K562 (cell line): ENCODE measurements at regions not wholly inside any gene's neighbourhood (a gene's known extent, or its start where the extent isn't known, plus 50 kb on each side); places are given as distances from the start of the nearest gene placed in this dataset.

Experiments
- CCAR2 ChIP-seq: fragments of 200-400 bp; formaldehyde crosslinking; IDR thresholded peaks from 2 replicates; pipeline ENCODE4 v1.6.1; 2017; ENCODE audit warnings: mild to moderate bottlenecking, low read depth, low read length
- DDX20 ChIP-seq: fragments of 450-650 bp; IDR thresholded peaks from 2 replicates; pipeline ENCODE4 v1.6.1; 2016; ENCODE audit warnings: missing genetic modification characterization, low read depth, mild to moderate bottlenecking, missing compliant biosample characterization, moderate library complexity
- DIDO1 ChIP-seq: fragments of 450-650 bp; IDR thresholded peaks from 2 replicates; pipeline ENCODE4 v1.6.1; 2016; ENCODE audit warnings: low read depth, missing biosample characterization, missing genetic modification characterization
- ELF4 ChIP-seq: fragments of 450-650 bp; formaldehyde crosslinking; IDR thresholded peaks from 2 replicates; pipeline ENCODE4 v1.4.0; 2022; ENCODE audit warnings: missing genetic modification characterization
- ETV6 ChIP-seq, 3 experiments: fragments of 150-350 bp in 1 of 3; sonication (generic) in 1 of 3; formaldehyde crosslinking in 1 of 3; IDR thresholded peaks; 2 replicates each; pipeline versions ENCODE4 v1.6.1 to v1.8.0; 2014 to 2022; ENCODE audit warnings: borderline replicate concordance in 2 of 3, low read depth in 2 of 3, antibody characterized with exemption in 1 of 3, low read length in 1 of 3, mild to moderate bottlenecking in 1 of 3, missing genetic modification reagents in 1 of 3
- FOXJ2 ChIP-seq: fragments of 200-800 bp; sonication (Bioruptor generic); IDR thresholded peaks from 2 replicates; pipeline ENCODE4 v1.6.1; 2016; ENCODE audit warnings: missing genetic modification characterization, missing compliant biosample characterization
- FOXK2 ChIP-seq, 2 experiments: fragments of 450-650 bp; IDR thresholded peaks in 1 of 2; conservative IDR thresholded peaks in 1 of 2; 2 replicates each; pipeline ENCODE4 v1.6.1; 2016; ENCODE audit warnings: low read depth in 2 of 2, mild to moderate bottlenecking in 1 of 2
- GATAD2B ChIP-seq: fragments of 450-650 bp; IDR thresholded peaks from 2 replicates; pipeline ENCODE4 v1.6.1; 2017; ENCODE audit warnings: mild to moderate bottlenecking, borderline replicate concordance
- KAT7 ChIP-seq: sonication (generic); formaldehyde crosslinking; IDR thresholded peaks from 2 replicates; pipeline ENCODE4 v1.8.0; 2022; ENCODE audit warnings: missing genetic modification reagents, mild to moderate bottlenecking, borderline replicate concordance
- KLF10 ChIP-seq: fragments of 250-450 bp; sonication (Bioruptor Pico); IDR thresholded peaks from 2 replicates; pipeline ENCODE4 v1.6.1; 2021; ENCODE audit warnings: matching md5 sums
- NCOR1 ChIP-seq: fragments of 450-650 bp; IDR thresholded peaks from 2 replicates; pipeline ENCODE4 v1.6.1; 2016; ENCODE audit warnings: mild to moderate bottlenecking, moderate library complexity
- NR2C1 ChIP-seq, 2 experiments: fragments of 450-650 bp; IDR thresholded peaks; 2 replicates each; pipeline ENCODE4 v1.6.1; 2017; ENCODE audit warnings: mild to moderate bottlenecking in 2 of 2, antibody characterized with exemption in 1 of 2, inconsistent platforms in 1 of 2, missing compliant biosample characterization in 1 of 2, missing genetic modification characterization in 1 of 2
- PCBP2 ChIP-seq: fragments of 200-400 bp; formaldehyde crosslinking; IDR thresholded peaks from 2 replicates; pipeline ENCODE4 v1.6.1; 2018; ENCODE audit warnings: low read length, low read depth, mild to moderate bottlenecking, moderate library complexity; ENCODE audit not compliant: poor library complexity, severe bottlenecking
- POLR2B ChIP-seq: fragments of 450-650 bp; IDR thresholded peaks from 2 replicates; pipeline ENCODE4 v1.6.1; 2018; ENCODE audit warnings: low read depth; ENCODE audit not compliant: partially characterized antibody
- RBM15 ChIP-seq: fragments of 200-400 bp; formaldehyde crosslinking; IDR thresholded peaks from 2 replicates; pipeline ENCODE4 v1.6.1; 2018; ENCODE audit warnings: mild to moderate bottlenecking, low read length, moderate library complexity; ENCODE audit not compliant: insufficient read depth
- RFX5 ChIP-seq: IDR thresholded peaks from 2 replicates; pipeline ENCODE4 v1.6.1; 2011; ENCODE audit warnings: low read depth, mild to moderate bottlenecking, improper control_type of control experiment, low read length
- SAFB2 ChIP-seq: fragments of 200-400 bp; formaldehyde crosslinking; IDR thresholded peaks from 2 replicates; pipeline ENCODE4 v1.6.1; 2018; ENCODE audit warnings: borderline replicate concordance, low read length, low read depth, moderate library complexity; ENCODE audit not compliant: severe bottlenecking
- SIX5 ChIP-seq, 2 experiments: IDR thresholded peaks; 2 replicates each; pipeline ENCODE4 v1.6.1; 2011; ENCODE audit warnings: low read length in 2 of 2, borderline replicate concordance in 1 of 2, low read depth in 1 of 2, mild to moderate bottlenecking in 1 of 2, moderate library complexity in 1 of 2; ENCODE audit not compliant: insufficient read depth in 1 of 2
- SP1 ChIP-seq: sonication (generic); formaldehyde crosslinking; IDR thresholded peaks from 2 replicates; pipeline ENCODE4 v1.8.1; 2022; ENCODE audit warnings: mild to moderate bottlenecking, missing genetic modification reagents
- ZNF121 ChIP-seq: sonication (generic); formaldehyde crosslinking; conservative IDR thresholded peaks from 2 replicates; pipeline ENCODE4 v1.8.0; 2022; ENCODE audit warnings: missing genetic modification reagents
- ZNF143 ChIP-seq: sonication (generic); formaldehyde crosslinking; IDR thresholded peaks from 2 replicates; pipeline ENCODE4 v1.9.0; 2022; ENCODE audit warnings: mild to moderate bottlenecking, missing genetic modification reagents
- ZNF23 ChIP-seq: fragments of 250-450 bp; sonication (Bioruptor Pico); IDR thresholded peaks from 2 replicates; pipeline ENCODE4 v1.4.0; 2020; ENCODE audit warnings: mild to moderate bottlenecking
- ZNF561 ChIP-seq: fragments of 450-650 bp; formaldehyde crosslinking; conservative IDR thresholded peaks from 2 replicates; pipeline ENCODE4 v1.4.0; 2020; ENCODE audit warnings: mild to moderate bottlenecking, moderate library complexity
- TF ChIP-seq, protein P1 (sequence below): sonication (generic); formaldehyde crosslinking; IDR thresholded peaks from 2 replicates; pipeline ENCODE4 v1.8.1; 2023; ENCODE audit warnings: missing genetic modification reagents, mild to moderate bottlenecking, borderline replicate concordance
- TF ChIP-seq, protein P2 (sequence below): fragments of 450-650 bp; formaldehyde crosslinking; IDR thresholded peaks from 2 replicates; pipeline ENCODE4 v1.4.0; 2022; ENCODE audit warnings: mild to moderate bottlenecking, moderate library complexity

DNA sequence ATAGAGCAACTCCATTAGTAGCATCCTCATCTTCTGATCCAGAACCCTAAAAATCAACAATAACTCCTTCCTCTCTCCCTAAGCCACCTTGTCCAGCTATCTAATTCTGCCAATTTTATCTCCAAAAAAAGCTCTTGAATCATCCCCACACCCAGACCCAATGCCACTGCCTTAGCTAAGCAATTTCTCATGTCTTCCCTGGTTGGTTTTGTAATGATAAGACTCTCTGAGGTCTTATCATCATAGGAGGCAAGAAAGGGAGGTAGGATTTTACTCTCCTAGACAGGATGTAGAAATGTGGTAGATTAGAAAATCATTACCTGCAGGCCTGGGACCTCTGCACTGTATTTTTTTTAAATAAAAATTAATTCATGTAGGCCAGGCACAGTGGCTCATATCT lies 283.5 kb upstream of the NEBL start (continued):
- TF ChIP-seq, protein P1, sequence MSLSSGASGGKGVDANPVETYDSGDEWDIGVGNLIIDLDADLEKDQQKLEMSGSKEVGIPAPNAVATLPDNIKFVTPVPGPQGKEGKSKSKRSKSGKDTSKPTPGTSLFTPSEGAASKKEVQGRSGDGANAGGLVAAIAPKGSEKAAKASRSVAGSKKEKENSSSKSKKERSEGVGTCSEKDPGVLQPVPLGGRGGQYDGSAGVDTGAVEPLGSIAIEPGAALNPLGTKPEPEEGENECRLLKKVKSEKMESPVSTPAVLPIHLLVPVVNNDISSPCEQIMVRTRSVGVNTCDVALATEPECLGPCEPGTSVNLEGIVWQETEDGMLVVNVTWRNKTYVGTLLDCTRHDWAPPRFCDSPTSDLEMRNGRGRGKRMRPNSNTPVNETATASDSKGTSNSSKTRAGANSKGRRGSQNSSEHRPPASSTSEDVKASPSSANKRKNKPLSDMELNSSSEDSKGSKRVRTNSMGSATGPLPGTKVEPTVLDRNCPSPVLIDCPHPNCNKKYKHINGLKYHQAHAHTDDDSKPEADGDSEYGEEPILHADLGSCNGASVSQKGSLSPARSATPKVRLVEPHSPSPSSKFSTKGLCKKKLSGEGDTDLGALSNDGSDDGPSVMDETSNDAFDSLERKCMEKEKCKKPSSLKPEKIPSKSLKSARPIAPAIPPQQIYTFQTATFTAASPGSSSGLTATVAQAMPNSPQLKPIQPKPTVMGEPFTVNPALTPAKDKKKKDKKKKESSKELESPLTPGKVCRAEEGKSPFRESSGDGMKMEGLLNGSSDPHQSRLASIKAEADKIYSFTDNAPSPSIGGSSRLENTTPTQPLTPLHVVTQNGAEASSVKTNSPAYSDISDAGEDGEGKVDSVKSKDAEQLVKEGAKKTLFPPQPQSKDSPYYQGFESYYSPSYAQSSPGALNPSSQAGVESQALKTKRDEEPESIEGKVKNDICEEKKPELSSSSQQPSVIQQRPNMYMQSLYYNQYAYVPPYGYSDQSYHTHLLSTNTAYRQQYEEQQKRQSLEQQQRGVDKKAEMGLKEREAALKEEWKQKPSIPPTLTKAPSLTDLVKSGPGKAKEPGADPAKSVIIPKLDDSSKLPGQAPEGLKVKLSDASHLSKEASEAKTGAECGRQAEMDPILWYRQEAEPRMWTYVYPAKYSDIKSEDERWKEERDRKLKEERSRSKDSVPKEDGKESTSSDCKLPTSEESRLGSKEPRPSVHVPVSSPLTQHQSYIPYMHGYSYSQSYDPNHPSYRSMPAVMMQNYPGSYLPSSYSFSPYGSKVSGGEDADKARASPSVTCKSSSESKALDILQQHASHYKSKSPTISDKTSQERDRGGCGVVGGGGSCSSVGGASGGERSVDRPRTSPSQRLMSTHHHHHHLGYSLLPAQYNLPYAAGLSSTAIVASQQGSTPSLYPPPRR (CRISPR knock-in tag): no peak
- TF ChIP-seq SP1 (CRISPR knock-in tag) (no peak), ZNF121 (CRISPR knock-in tag) (no peak), KLF10 (CRISPR knock-in tag) (no peak), CCAR2 (no peak), NR2C1 (IDR thresholded peaks at IDR 0.05) (no peak), NR2C1 (tag; IDR thresholded peaks at IDR 0.05) (no peak), SAFB2 (no peak), DIDO1 (tag) (no peak), PCBP2 (no peak), ZNF143 (CRISPR knock-in tag) (no peak), DDX20 (tag) (no peak), RBM15 (no peak), POLR2B (no peak), RFX5 (no peak), ZNF23 (no peak), SIX5 (IDR thresholded peaks at IDR 0.05; ENCODE audit: borderline replicate concordance in 1 of 2, insufficient read depth in 1 of 2, low read depth in 1 of 2, low read length in 2 of 2) (no peak), FOXJ2 (tag) (no peak), FOXK2 (conservative IDR thresholded peaks at IDR 0.05 in 1 of 2, IDR thresholded peaks at IDR 0.05 in 1 of 2; ENCODE audit: low read depth in 2 of 2) (no peak), ZNF561 (CRISPR knock-in tag) (no peak), KAT7 (CRISPR knock-in tag) (no peak), ELF4 (CRISPR knock-in tag) (no peak), GATAD2B (no peak), ETV6 (IDR thresholded peaks at IDR 0.05; ENCODE audit: borderline replicate concordance in 1 of 2, low read depth in 2 of 2, low read length in 1 of 2) (no peak), ETV6 (CRISPR knock-in tag; IDR thresholded peaks at IDR 0.05; ENCODE audit: borderline replicate concordance) (no peak), NCOR1 (peak; percentile 81)
- TF ChIP-seq, protein P2, sequence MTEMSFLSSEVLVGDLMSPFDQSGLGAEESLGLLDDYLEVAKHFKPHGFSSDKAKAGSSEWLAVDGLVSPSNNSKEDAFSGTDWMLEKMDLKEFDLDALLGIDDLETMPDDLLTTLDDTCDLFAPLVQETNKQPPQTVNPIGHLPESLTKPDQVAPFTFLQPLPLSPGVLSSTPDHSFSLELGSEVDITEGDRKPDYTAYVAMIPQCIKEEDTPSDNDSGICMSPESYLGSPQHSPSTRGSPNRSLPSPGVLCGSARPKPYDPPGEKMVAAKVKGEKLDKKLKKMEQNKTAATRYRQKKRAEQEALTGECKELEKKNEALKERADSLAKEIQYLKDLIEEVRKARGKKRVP (CRISPR knock-in tag): no peak
